H9 (cell line): ENCODE measurements at regions not wholly inside any gene's neighbourhood (a gene's known extent, or its start where the extent isn't known, plus 50 kb on each side); places are given as distances from the start of the nearest gene placed in this dataset.

Experiments used
- DNase-seq: peaks from one replicate; pipeline ENCODE4 v3.0.0-alpha.2; 2017
- H2AFZ ChIP-seq: one replicate; pipeline ENCODE4 v1.6.1; 2013; ENCODE audit warnings: mild to moderate bottlenecking, low read length, control low read depth, moderate library complexity
- H2AK5ac ChIP-seq: 2 replicates; pipeline ENCODE4 v1.6.1; 2013; ENCODE audit warnings: low read length, control low read depth, mixed read lengths; ENCODE audit not compliant: insufficient read length
- H2BK120ac ChIP-seq: one replicate; pipeline ENCODE4 v1.6.1; 2013; ENCODE audit warnings: low read depth, mild to moderate bottlenecking, low read length, control low read depth, inconsistent platforms; ENCODE audit not compliant: poor library complexity, severe bottlenecking
- H2BK12ac ChIP-seq: 2 replicates; pipeline ENCODE4 v1.6.1; 2013; ENCODE audit warnings: low read length, control low read depth, mixed read lengths, low read depth; ENCODE audit not compliant: insufficient read length
- H2BK15ac ChIP-seq: 2 replicates; pipeline ENCODE4 v1.6.1; 2013; ENCODE audit warnings: low read depth, low read length, control low read depth
- H2BK20ac ChIP-seq: one replicate; pipeline ENCODE4 v1.6.1; 2013; ENCODE audit warnings: low read depth, mild to moderate bottlenecking, low read length, control low read depth, inconsistent platforms; ENCODE audit not compliant: poor library complexity, severe bottlenecking
- H2BK5ac ChIP-seq: 2 replicates; pipeline ENCODE4 v1.6.1; 2013; ENCODE audit warnings: low read length, control low read depth, mixed read lengths; ENCODE audit not compliant: insufficient read length
- H3K14ac ChIP-seq: 2 replicates; pipeline ENCODE4 v1.6.1; 2013; ENCODE audit warnings: low read length, control low read depth; ENCODE audit not compliant: insufficient read depth
- H3K18ac ChIP-seq: 2 replicates; pipeline ENCODE4 v1.6.1; 2013; ENCODE audit warnings: low read depth, mild to moderate bottlenecking, mixed read lengths, low read length, control low read depth; ENCODE audit not compliant: insufficient read length
- H3K23ac ChIP-seq: 2 replicates; pipeline ENCODE4 v1.6.1; 2013; ENCODE audit warnings: low read length, control low read depth, mixed read lengths, low read depth; ENCODE audit not compliant: insufficient read length
- H3K23me2 ChIP-seq: 2 replicates; pipeline ENCODE4 v1.6.1; 2013; ENCODE audit warnings: low read depth, mild to moderate bottlenecking, mixed read lengths, low read length, control low read depth; ENCODE audit not compliant: insufficient read length, poor library complexity, severe bottlenecking
- H3K27ac ChIP-seq: 2 replicates; pipeline ENCODE4 v1.5.1; 2013; ENCODE audit warnings: low read length, control low read depth, mixed read lengths, low read depth; ENCODE audit not compliant: insufficient read length
- H3K27me3 ChIP-seq: 2 replicates; pipeline ENCODE4 v1.6.1; 2013; ENCODE audit warnings: low read length, control low read depth, inconsistent platforms; ENCODE audit not compliant: insufficient read depth
- H3K4ac ChIP-seq: 2 replicates; pipeline ENCODE4 v1.6.1; 2013; ENCODE audit warnings: low read depth, mild to moderate bottlenecking, control low read depth, inconsistent platforms, low read length, moderate library complexity
- H3K4me1 ChIP-seq: 2 replicates; pipeline ENCODE4 v1.6.1; 2013; ENCODE audit warnings: low read length, control low read depth, inconsistent platforms; ENCODE audit not compliant: insufficient read depth
- H3K4me2 ChIP-seq: 2 replicates; pipeline ENCODE4 v1.6.1; 2013; ENCODE audit warnings: low read length, control low read depth, mixed read lengths; ENCODE audit not compliant: insufficient read length, insufficient read depth
- H3K56ac ChIP-seq: 2 replicates; pipeline ENCODE4 v1.6.1; 2013; ENCODE audit warnings: low read depth, mild to moderate bottlenecking, mixed read lengths, low read length, control low read depth; ENCODE audit not compliant: insufficient read length
- H3K79me1 ChIP-seq: 2 replicates; pipeline ENCODE4 v1.6.1; 2013; ENCODE audit warnings: low read depth, mild to moderate bottlenecking, moderate library complexity, low read length, control low read depth, inconsistent platforms; ENCODE audit not compliant: insufficient read depth, poor library complexity, severe bottlenecking
- H3K79me2 ChIP-seq: 2 replicates; pipeline ENCODE4 v1.6.1; 2013; ENCODE audit warnings: low read length, control low read depth, inconsistent platforms; ENCODE audit not compliant: insufficient read depth
- H3K9ac ChIP-seq: 2 replicates; pipeline ENCODE4 v1.6.1; 2013; ENCODE audit warnings: low read length, control low read depth, mixed read lengths; ENCODE audit not compliant: insufficient read length; ENCODE audit errors: extremely low read depth
- H3K9me3 ChIP-seq: one replicate; pipeline ENCODE4 v1.6.1; 2013; ENCODE audit warnings: low read depth, low read length, inconsistent platforms; ENCODE audit not compliant: control insufficient read depth
- H3T11ph ChIP-seq: one replicate; pipeline ENCODE4 v1.6.1; 2013; ENCODE audit warnings: mild to moderate bottlenecking, low read length, control low read depth, inconsistent platforms
- H4K20me1 ChIP-seq: one replicate; pipeline ENCODE4 v1.6.1; 2013; ENCODE audit not compliant: control insufficient read depth, insufficient read length, insufficient read depth
- H4K5ac ChIP-seq: 2 replicates; pipeline ENCODE4 v1.6.1; 2013; ENCODE audit warnings: low read depth, mild to moderate bottlenecking, mixed read lengths, low read length, control low read depth; ENCODE audit not compliant: insufficient read length
- H4K8ac ChIP-seq: replicated peaks from 2 replicates; pipeline ENCODE4 v1.6.1; 2013; ENCODE audit warnings: low read length, control low read depth, mixed read lengths, low read depth; ENCODE audit not compliant: insufficient read length
- H4K91ac ChIP-seq: 2 replicates; pipeline ENCODE4 v1.6.1; 2013; ENCODE audit warnings: low read depth, mild to moderate bottlenecking, moderate library complexity, mixed read lengths, low read length, control low read depth; ENCODE audit not compliant: insufficient read length
- H3K27ac Mint-ChIP-seq, 3 experiments: 2 replicates in 2 of 3; 3 replicates in 1 of 3; pipeline ENCODE4 v1.8.0; 2020 to 2021; ENCODE audit warnings: mixed read lengths in 3 of 3, mild to moderate bottlenecking in 1 of 3, moderate library complexity in 1 of 3
- H3K27me3 Mint-ChIP-seq: 2 replicates; pipeline ENCODE4 v1.8.0; 2021; ENCODE audit warnings: low read depth, mild to moderate bottlenecking, moderate library complexity, mixed read lengths
- H3K36me3 Mint-ChIP-seq, 3 experiments: 2 replicates in 2 of 3; 3 replicates in 1 of 3; pipeline ENCODE4 v1.8.0; 2020 to 2021; ENCODE audit warnings: low read depth in 3 of 3, mixed read lengths in 3 of 3; ENCODE audit not compliant: insufficient read depth in 1 of 3
- H3K4me1 Mint-ChIP-seq, 2 experiments: 2 replicates each; pipeline ENCODE4 v1.8.0; 2020; ENCODE audit warnings: mixed read lengths in 2 of 2
- H3K4me3 Mint-ChIP-seq, 2 experiments: 2 replicates in 1 of 2; 3 replicates in 1 of 2; pipeline ENCODE4 v1.8.0; 2020 to 2021; ENCODE audit warnings: mild to moderate bottlenecking in 2 of 2, mixed read lengths in 2 of 2, moderate library complexity in 1 of 2
- H3K9me3 Mint-ChIP-seq, 2 experiments: 2 replicates in 1 of 2; 3 replicates in 1 of 2; pipeline ENCODE4 v1.8.0; 2020; ENCODE audit warnings: mild to moderate bottlenecking in 2 of 2, mixed read lengths in 2 of 2, moderate library complexity in 1 of 2
- TF ChIP-seq, protein P1 (sequence below): fragments of 200-600 bp; sonication (generic); conservative IDR thresholded peaks from 3 replicates; pipeline ENCODE4 v1.8.0; 2021; ENCODE audit warnings: antibody characterized with exemption, mild to moderate bottlenecking

DNA sequence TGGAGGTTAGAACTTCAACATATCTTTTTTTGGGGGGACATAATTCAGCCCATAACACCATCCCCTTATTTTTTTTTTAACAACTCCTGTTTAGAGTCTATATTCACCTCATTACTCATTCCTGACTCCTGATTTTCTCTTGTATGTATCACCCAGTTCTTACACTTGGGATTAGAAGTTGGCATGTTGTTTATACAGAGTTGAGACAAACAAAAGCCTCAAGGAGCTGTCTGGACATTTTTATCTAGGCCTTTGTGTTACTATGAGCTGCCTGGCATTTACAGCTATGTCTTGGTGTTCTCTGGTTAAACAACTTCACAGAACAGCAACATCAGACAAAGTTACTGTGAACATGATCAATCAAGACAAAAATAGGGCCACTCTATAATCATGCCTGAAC lies 517.5 kb downstream of the KIF20B start:
- H2BK20ac ChIP-seq = no peak overlapping the region
- H3K4me3 Mint-ChIP-seq = no peak overlapping the region
- no peak overlapping the region for H2AK5ac ChIP-seq
- no peak overlapping the region for H3T11ph ChIP-seq
- H3K56ac ChIP-seq = no peak overlapping the region
- no peak overlapping the region for H4K5ac ChIP-seq
- H3K23ac ChIP-seq = no peak overlapping the region
- H3K27ac ChIP-seq = no peak overlapping the region
- no peak overlapping the region for H4K8ac ChIP-seq
- H3K79me1 ChIP-seq = no peaks in the 10 kb centered on the region
- DNase-seq = no peak
- no peaks in the 10 kb centered on the region for H3K9me3 ChIP-seq
- H3K36me3 Mint-ChIP-seq = no peaks in the 10 kb centered on the region; a peak in 1 of 7 replicates
- H3K14ac ChIP-seq = no peak overlapping the region
- no peaks in the 10 kb centered on the region for H4K20me1 ChIP-seq
- no peaks in the 10 kb centered on the region; a peak in 1 of 5 replicates for H3K9me3 Mint-ChIP-seq
- no peak overlapping the region for H3K18ac ChIP-seq
- H3K23me2 ChIP-seq = no peaks in the 10 kb centered on the region
- H3K4me2 ChIP-seq = no peak overlapping the region
- no peaks in the 10 kb centered on the region for H3K27me3 Mint-ChIP-seq
- no peak overlapping the region for H3K9ac ChIP-seq
- TF ChIP-seq, protein P1, sequence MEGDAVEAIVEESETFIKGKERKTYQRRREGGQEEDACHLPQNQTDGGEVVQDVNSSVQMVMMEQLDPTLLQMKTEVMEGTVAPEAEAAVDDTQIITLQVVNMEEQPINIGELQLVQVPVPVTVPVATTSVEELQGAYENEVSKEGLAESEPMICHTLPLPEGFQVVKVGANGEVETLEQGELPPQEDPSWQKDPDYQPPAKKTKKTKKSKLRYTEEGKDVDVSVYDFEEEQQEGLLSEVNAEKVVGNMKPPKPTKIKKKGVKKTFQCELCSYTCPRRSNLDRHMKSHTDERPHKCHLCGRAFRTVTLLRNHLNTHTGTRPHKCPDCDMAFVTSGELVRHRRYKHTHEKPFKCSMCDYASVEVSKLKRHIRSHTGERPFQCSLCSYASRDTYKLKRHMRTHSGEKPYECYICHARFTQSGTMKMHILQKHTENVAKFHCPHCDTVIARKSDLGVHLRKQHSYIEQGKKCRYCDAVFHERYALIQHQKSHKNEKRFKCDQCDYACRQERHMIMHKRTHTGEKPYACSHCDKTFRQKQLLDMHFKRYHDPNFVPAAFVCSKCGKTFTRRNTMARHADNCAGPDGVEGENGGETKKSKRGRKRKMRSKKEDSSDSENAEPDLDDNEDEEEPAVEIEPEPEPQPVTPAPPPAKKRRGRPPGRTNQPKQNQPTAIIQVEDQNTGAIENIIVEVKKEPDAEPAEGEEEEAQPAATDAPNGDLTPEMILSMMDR = no peak
- no peak overlapping the region for H2BK15ac ChIP-seq
- H3K4ac ChIP-seq = no peak overlapping the region
- no peak overlapping the region for H2BK12ac ChIP-seq
- no peak overlapping the region for H2AFZ ChIP-seq
- no peak overlapping the region for H2BK120ac ChIP-seq
- H3K27ac Mint-ChIP-seq = no peak overlapping the region
- H4K91ac ChIP-seq = no peak overlapping the region
- H3K4me1 Mint-ChIP-seq = no peaks in the 10 kb centered on the region
- no peaks in the 10 kb centered on the region for H3K4me1 ChIP-seq
- H2BK5ac ChIP-seq = no peak overlapping the region
- H3K27me3 ChIP-seq = no peaks in the 10 kb centered on the region
- H3K79me2 ChIP-seq = no peaks in the 10 kb centered on the region
